Renal cortex interstitium (tissue), 11 donors: ENCODE measurements at regions not wholly inside any gene's neighbourhood (a gene's known extent, or its start where the extent isn't known, plus 50 kb on each side); places are given as distances from the start of the nearest gene placed in this dataset.
A peak's percentile ranks its signal among the peaks of the same experiment; 100 is the strongest.

Experiments used
- DNase-seq, 11 donors: peaks; one replicate each; pipeline ENCODE4 v3.0.0-alpha.2; 2013; ENCODE audit warnings: low read depth in 9 of 11, low spot score in 4 of 11; ENCODE audit errors: extremely low read depth in 1 of 11

GRCh38 chr16:74053312-74053711 is 243.3 kb upstream of the PSMD7 start:
- no peak for DNase-seq

- DNase-seq = no peak
These were observed 244.6 kb upstream of the PSMD7 start for GRCh38 chr16:74052016-74052415.

- no peak for DNase-seq
These were observed 247.6 kb upstream of the PSMD7 start for GRCh38 chr16:74049027-74049426.

- no peak for DNase-seq
These were observed 250.1 kb upstream of the PSMD7 start for GRCh38 chr16:74046524-74046923.

GRCh38 chr16:74045513-74045912 is 251.1 kb upstream of the PSMD7 start:
- DNase-seq = no peak

GRCh38 chr16:74035816-74036215 is 260.8 kb upstream of the PSMD7 start:
- DNase-seq = no peak

GRCh38 chr16:74034862-74035261 is 261.8 kb upstream of the PSMD7 start:
- peak in 3 of 11 donors; percentile 18 to 37 (median 19) for DNase-seq

- no peak for DNase-seq
These were observed 262.4 kb upstream of the PSMD7 start for GRCh38 chr16:74034200-74034599.

- DNase-seq = no peak
These were observed 263.1 kb upstream of the PSMD7 start for GRCh38 chr16:74033441-74033995.

GRCh38 chr16:74031551-74031950 is 265.1 kb upstream of the PSMD7 start:
- no peak for DNase-seq

GRCh38 chr16:74030000-74030706 is 266.5 kb upstream of the PSMD7 start:
- DNase-seq = no peak

- no peak for DNase-seq
These were observed 267.4 kb upstream of the PSMD7 start for GRCh38 chr16:74029115-74029792.

GRCh38 chr16:74026373-74027281 is 270.0 kb upstream of the PSMD7 start:
- no peak for DNase-seq

- no peak for DNase-seq
These were observed 271.7 kb upstream of the PSMD7 start for GRCh38 chr16:74024953-74025352.

GRCh38 chr16:74020095-74020670 is 276.4 kb upstream of the PSMD7 start:
- no peak for DNase-seq

- no peak for DNase-seq
These were observed 277.0 kb upstream of the PSMD7 start for GRCh38 chr16:74019612-74020011.

GRCh38 chr16:74015953-74016352 is 280.7 kb upstream of the PSMD7 start:
- DNase-seq = no peak

GRCh38 chr16:73998707-73999106 is 297.9 kb upstream of the PSMD7 start:
- DNase-seq = no peak

GRCh38 chr16:73997971-73998370 is 298.6 kb upstream of the PSMD7 start:
- no peak for DNase-seq
